HEK293 (cell line): ENCODE measurements at regions not wholly inside any gene's neighbourhood (a gene's known extent, or its start where the extent isn't known, plus 50 kb on each side); places are given as distances from the start of the nearest gene placed in this dataset.

Source experiments
- CTCF ChIP-seq: fragments of 450-650 bp; formaldehyde crosslinking; IDR thresholded peaks from 2 replicates; pipeline ENCODE4 v1.5.1; 2016; ENCODE audit warnings: missing biosample characterization, missing genetic modification characterization
- PRDM1 ChIP-seq: fragments of 450-650 bp; formaldehyde crosslinking; IDR thresholded peaks from 2 replicates; pipeline ENCODE4; 2016; ENCODE audit warnings: missing biosample characterization, missing genetic modification characterization
- ZNF133 ChIP-seq: fragments of 450-650 bp; formaldehyde crosslinking; IDR thresholded peaks from 2 replicates; pipeline ENCODE4 v1.5.1; 2016; ENCODE audit warnings: missing biosample characterization, missing genetic modification characterization

GRCh38 chr10:131032329-131033165 lies 279.0 kb downstream of the TCERG1L start:
- no peak for TF ChIP-seq CTCF (tag by site-specific recombination)
- TF ChIP-seq ZNF133 (tag by site-specific recombination) = no peak
- TF ChIP-seq PRDM1 (tag by site-specific recombination) = no peak
